ENCODE measurements at regions not wholly inside any gene's neighbourhood (a gene's known extent, or its start where the extent isn't known, plus 50 kb on each side); places are given as distances from the start of the nearest gene placed in this dataset.
"Not testable (repeated sequence)": the region's sequence is repeated elsewhere in the genome, so short reads cannot be mapped to it uniquely, and the experiment has no call there.

GRCh38 chr7:153567426-153567825, 484.8 kb upstream of the DPP6 start:
- Histone ChIP-seq H3K27me3 (replicated peaks in 2 of 5; ENCODE audit: control insufficient read depth in 4 of 5, insufficient read depth in 5 of 5, low read length in 4 of 5) (no peaks in the 10 kb centered on the region), H3K4me1 (ENCODE audit: control extremely low read depth in 1 of 4, control insufficient read depth in 4 of 4, insufficient read depth in 4 of 4, low read length in 3 of 4) (no peaks in the 10 kb centered on the region), H3K27ac (ENCODE audit: insufficient read depth in 1 of 2, low read depth in 1 of 2, low read length in 2 of 2, poor library complexity in 1 of 2, severe bottlenecking in 2 of 2) (no peak overlapping the region), H3K9me3 (ENCODE audit: control extremely low read depth in 1 of 5, control insufficient read depth in 4 of 5, insufficient read depth in 2 of 5, low read depth in 1 of 5, low read length in 4 of 5) (peaks cover 0 to 12% (median 2%) of the 10 kb centered on the region in 5 experiments), H3K36me3 (ENCODE audit: control insufficient read depth in 4 of 4, insufficient read depth in 4 of 4, low read length in 3 of 4) (no peaks in the 10 kb centered on the region), H3K4me3 (ENCODE audit: control insufficient read depth in 1 of 7, extremely low read depth in 1 of 7, insufficient read depth in 4 of 7, low read depth in 2 of 7, low read length in 6 of 7) (no peak overlapping the region)
- DNase-seq, result no peak
- ChIA-PET CTCF (no interaction called here), POLR2A (no interaction called here)
- 100% methylated on average over 1 of the region's 5 CpGs for WGBS (ENCODE audit: insufficient coverage)

GRCh38 chr7:153569520-153569919, 482.7 kb upstream of the DPP6 start:
- H3K27me3 ChIP-seq (replicated peaks in 2 of 5; ENCODE audit: control insufficient read depth in 4 of 5, insufficient read depth in 5 of 5, low read length in 4 of 5); H3K4me1 ChIP-seq (ENCODE audit: control extremely low read depth in 1 of 4, control insufficient read depth in 4 of 4, insufficient read depth in 4 of 4, low read length in 3 of 4); CTCF ChIA-PET; H3K27ac ChIP-seq (ENCODE audit: insufficient read depth in 1 of 2, low read depth in 1 of 2, low read length in 2 of 2, poor library complexity in 1 of 2, severe bottlenecking in 2 of 2); H3K36me3 ChIP-seq (ENCODE audit: control insufficient read depth in 4 of 4, insufficient read depth in 4 of 4, low read length in 3 of 4); POLR2A ChIA-PET; H3K4me3 ChIP-seq (ENCODE audit: control insufficient read depth in 1 of 7, extremely low read depth in 1 of 7, insufficient read depth in 4 of 7, low read depth in 2 of 7, low read length in 6 of 7); DNase-seq: not testable (repeated sequence)
- H3K9me3 ChIP-seq (ENCODE audit: control extremely low read depth in 1 of 5, control insufficient read depth in 4 of 5, insufficient read depth in 2 of 5, low read depth in 1 of 5, low read length in 4 of 5), result peaks cover 0 to 14% (median 2%) of the 10 kb centered on the region in 5 experiments
- 92% methylated on average over 1 of the region's 1 CpG for WGBS (ENCODE audit: insufficient coverage)

- WGBS (ENCODE audit: insufficient coverage), result 100% methylated on average over 1 of the region's 1 CpG
- ChIA-PET CTCF (no interaction called here), POLR2A (no interaction called here)
Measured at GRCh38 chr7:153576096-153576495, 476.1 kb upstream of the DPP6 start.

GRCh38 chr7:153581419-153581818, 470.8 kb upstream of the DPP6 start:
- DNase-seq, result no peak
- Histone ChIP-seq H3K9me3 (ENCODE audit: control extremely low read depth in 1 of 5, control insufficient read depth in 4 of 5, insufficient read depth in 2 of 5, low read depth in 1 of 5, low read length in 4 of 5) (peaks cover 1 to 5% (median 4%) of the 10 kb centered on the region in 5 experiments), H3K27me3 (replicated peaks in 2 of 5; ENCODE audit: control insufficient read depth in 4 of 5, insufficient read depth in 5 of 5, low read length in 4 of 5) (no peaks in the 10 kb centered on the region), H3K4me1 (ENCODE audit: control extremely low read depth in 1 of 4, control insufficient read depth in 4 of 4, insufficient read depth in 4 of 4, low read length in 3 of 4) (no peaks in the 10 kb centered on the region), H3K4me3 (ENCODE audit: control insufficient read depth in 1 of 7, extremely low read depth in 1 of 7, insufficient read depth in 4 of 7, low read depth in 2 of 7, low read length in 6 of 7) (no peak overlapping the region), H3K36me3 (ENCODE audit: control insufficient read depth in 4 of 4, insufficient read depth in 4 of 4, low read length in 3 of 4) (no peaks in the 10 kb centered on the region), H3K27ac (ENCODE audit: insufficient read depth in 1 of 2, low read depth in 1 of 2, low read length in 2 of 2, poor library complexity in 1 of 2, severe bottlenecking in 2 of 2) (no peak overlapping the region)
- CTCF ChIA-PET, result no interaction called here
- WGBS (ENCODE audit: insufficient coverage), result 40% methylated on average over 1 of the region's 3 CpGs
- POLR2A ChIA-PET, result no interaction called here

More at GRCh38 chr7:153576096-153576495, 476.1 kb upstream of the DPP6 start:
- no peak for DNase-seq
- H3K4me3 ChIP-seq (ENCODE audit: control insufficient read depth in 1 of 7, extremely low read depth in 1 of 7, insufficient read depth in 4 of 7, low read depth in 2 of 7, low read length in 6 of 7), result no peak overlapping the region
- peaks cover 1 to 14% (median 9%) of the 10 kb centered on the region in 5 experiments for H3K9me3 ChIP-seq (ENCODE audit: control extremely low read depth in 1 of 5, control insufficient read depth in 4 of 5, insufficient read depth in 2 of 5, low read depth in 1 of 5, low read length in 4 of 5)
- no peak overlapping the region for H3K27ac ChIP-seq (ENCODE audit: insufficient read depth in 1 of 2, low read depth in 1 of 2, low read length in 2 of 2, poor library complexity in 1 of 2, severe bottlenecking in 2 of 2)
- no peaks in the 10 kb centered on the region for H3K27me3 ChIP-seq (replicated peaks in 2 of 5; ENCODE audit: control insufficient read depth in 4 of 5, insufficient read depth in 5 of 5, low read length in 4 of 5)
- no peaks in the 10 kb centered on the region for H3K36me3 ChIP-seq (ENCODE audit: control insufficient read depth in 4 of 4, insufficient read depth in 4 of 4, low read length in 3 of 4)
- no peaks in the 10 kb centered on the region for H3K4me1 ChIP-seq (ENCODE audit: control extremely low read depth in 1 of 4, control insufficient read depth in 4 of 4, insufficient read depth in 4 of 4, low read length in 3 of 4)

GRCh38 chr7:153584132-153584531, 468.1 kb upstream of the DPP6 start:
- H3K4me1 ChIP-seq (ENCODE audit: control extremely low read depth in 1 of 4, control insufficient read depth in 4 of 4, insufficient read depth in 4 of 4, low read length in 3 of 4), result no peaks in the 10 kb centered on the region

DNA sequence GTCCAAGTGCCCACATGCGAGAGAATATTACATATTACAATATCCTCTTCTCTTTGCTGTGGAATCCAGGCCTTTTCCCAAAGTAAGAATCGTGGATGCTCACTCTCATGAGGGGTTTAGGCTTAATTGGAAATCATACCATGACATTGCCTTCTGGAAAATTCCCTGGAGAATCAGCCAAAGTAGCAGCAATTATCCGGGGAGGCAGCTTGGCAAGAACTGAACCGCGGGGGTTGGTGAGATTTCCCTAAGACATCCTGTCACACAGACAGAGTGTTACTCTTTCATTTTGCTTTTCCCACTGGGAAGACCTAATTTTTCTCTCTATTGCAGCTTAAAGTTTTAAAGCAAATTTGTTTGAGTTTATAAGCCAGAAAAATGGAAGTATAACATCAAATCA, 463.6 kb upstream of the DPP6 start:
- CTCF ChIA-PET, result no interaction called here
- DNase-seq, result no peak
- no peaks in the 10 kb centered on the region for H3K36me3 ChIP-seq (ENCODE audit: control insufficient read depth in 4 of 4, insufficient read depth in 4 of 4, low read length in 3 of 4)
- WGBS (ENCODE audit: insufficient coverage), result 90% methylated on average over 5 of the region's 5 CpGs
- no peaks in the 10 kb centered on the region for H3K27me3 ChIP-seq (replicated peaks in 2 of 5; ENCODE audit: control insufficient read depth in 4 of 5, insufficient read depth in 5 of 5, low read length in 4 of 5)
- H3K4me1 ChIP-seq (ENCODE audit: control extremely low read depth in 1 of 4, control insufficient read depth in 4 of 4, insufficient read depth in 4 of 4, low read length in 3 of 4), result no peaks in the 10 kb centered on the region
- H3K27ac ChIP-seq (ENCODE audit: insufficient read depth in 1 of 2, low read depth in 1 of 2, low read length in 2 of 2, poor library complexity in 1 of 2, severe bottlenecking in 2 of 2), result no peak overlapping the region
- H3K4me3 ChIP-seq (ENCODE audit: control insufficient read depth in 1 of 7, extremely low read depth in 1 of 7, insufficient read depth in 4 of 7, low read depth in 2 of 7, low read length in 6 of 7), result no peak overlapping the region
- peaks cover 0 to 3% (median 0%) of the 10 kb centered on the region in 5 experiments for H3K9me3 ChIP-seq (ENCODE audit: control extremely low read depth in 1 of 5, control insufficient read depth in 4 of 5, insufficient read depth in 2 of 5, low read depth in 1 of 5, low read length in 4 of 5)
- POLR2A ChIA-PET, result no interaction called here

More at GRCh38 chr7:153584132-153584531, 468.1 kb upstream of the DPP6 start:
- DNase-seq, result no peak
- H3K27ac ChIP-seq (ENCODE audit: insufficient read depth in 1 of 2, low read depth in 1 of 2, low read length in 2 of 2, poor library complexity in 1 of 2, severe bottlenecking in 2 of 2), result no peak overlapping the region
- ChIA-PET CTCF (no interaction called here), POLR2A (no interaction called here)
- no peaks in the 10 kb centered on the region for H3K36me3 ChIP-seq (ENCODE audit: control insufficient read depth in 4 of 4, insufficient read depth in 4 of 4, low read length in 3 of 4)
- WGBS (ENCODE audit: insufficient coverage), result 100% methylated on average over 2 of the region's 3 CpGs
- H3K4me3 ChIP-seq (ENCODE audit: control insufficient read depth in 1 of 7, extremely low read depth in 1 of 7, insufficient read depth in 4 of 7, low read depth in 2 of 7, low read length in 6 of 7), result no peak overlapping the region
- H3K27me3 ChIP-seq (replicated peaks in 2 of 5; ENCODE audit: control insufficient read depth in 4 of 5, insufficient read depth in 5 of 5, low read length in 4 of 5), result no peaks in the 10 kb centered on the region
- H3K9me3 ChIP-seq (ENCODE audit: control extremely low read depth in 1 of 5, control insufficient read depth in 4 of 5, insufficient read depth in 2 of 5, low read depth in 1 of 5, low read length in 4 of 5), result peaks cover 0 to 3% (median 0%) of the 10 kb centered on the region in 5 experiments

DNA sequence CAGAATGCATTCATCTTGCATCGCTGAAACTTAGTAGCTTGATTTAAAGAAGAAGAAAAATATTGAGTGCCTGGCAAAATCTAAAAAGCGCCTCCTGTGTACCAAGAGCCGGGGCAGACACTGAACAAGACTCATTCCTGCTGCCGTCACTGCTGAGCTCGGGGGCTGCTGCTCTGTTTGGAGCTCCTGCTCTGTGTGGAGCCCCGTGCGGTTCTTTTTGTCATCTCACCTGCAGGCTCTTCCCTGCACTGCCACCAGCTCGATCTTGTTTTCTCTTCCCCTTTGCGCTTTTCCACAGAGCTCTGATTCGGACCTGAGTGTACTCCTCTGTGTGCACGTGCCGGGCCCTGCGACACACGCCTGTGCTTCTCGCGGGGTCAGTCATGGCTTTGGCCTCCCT, 462.1 kb upstream of the DPP6 start:
- CTCF ChIA-PET, result no interaction called here
- H3K36me3 ChIP-seq (ENCODE audit: control insufficient read depth in 4 of 4, insufficient read depth in 4 of 4, low read length in 3 of 4), result no peaks in the 10 kb centered on the region
- no peaks in the 10 kb centered on the region for H3K9me3 ChIP-seq (ENCODE audit: control extremely low read depth in 1 of 5, control insufficient read depth in 4 of 5, insufficient read depth in 2 of 5, low read depth in 1 of 5, low read length in 4 of 5)
- no peak overlapping the region for H3K4me3 ChIP-seq (ENCODE audit: control insufficient read depth in 1 of 7, extremely low read depth in 1 of 7, insufficient read depth in 4 of 7, low read depth in 2 of 7, low read length in 6 of 7)
- 85% methylated on average over 16 of the region's 16 CpGs for WGBS (ENCODE audit: insufficient coverage)
- DNase-seq, result no peak
- no peaks in the 10 kb centered on the region for H3K27me3 ChIP-seq (replicated peaks in 2 of 5; ENCODE audit: control insufficient read depth in 4 of 5, insufficient read depth in 5 of 5, low read length in 4 of 5)
- H3K4me1 ChIP-seq (ENCODE audit: control extremely low read depth in 1 of 4, control insufficient read depth in 4 of 4, insufficient read depth in 4 of 4, low read length in 3 of 4), result no peaks in the 10 kb centered on the region
- POLR2A ChIA-PET, result no interaction called here
- H3K27ac ChIP-seq (ENCODE audit: insufficient read depth in 1 of 2, low read depth in 1 of 2, low read length in 2 of 2, poor library complexity in 1 of 2, severe bottlenecking in 2 of 2), result no peak overlapping the region

Data from common myeloid progenitor, CD34-positive (primary cell).